SU-DHL-6 (cell line): ENCODE measurements at regions not wholly inside any gene's neighbourhood (a gene's known extent, or its start where the extent isn't known, plus 50 kb on each side); places are given as distances from the start of the nearest gene placed in this dataset.

Source experiments
- EZH2phosphoT487 ChIP-seq: fragments of 200-600 bp; sonication (generic), shearing (Covaris generic); conservative IDR thresholded peaks from 2 replicates; pipeline ENCODE4 v1.6.1; 2018; ENCODE audit warnings: mild to moderate bottlenecking, antibody characterized with exemption, low read length, moderate library complexity, mixed read lengths
- TF ChIP-seq, protein P1 (sequence below): fragments of 200-600 bp; sonication (generic); IDR thresholded peaks from one replicate; pipeline ENCODE4 v1.5.1; 2017; ENCODE audit warnings: antibody characterized with exemption, mild to moderate bottlenecking, low read length, moderate library complexity; ENCODE audit not compliant: insufficient read depth, poor library complexity, severe bottlenecking

DNA sequence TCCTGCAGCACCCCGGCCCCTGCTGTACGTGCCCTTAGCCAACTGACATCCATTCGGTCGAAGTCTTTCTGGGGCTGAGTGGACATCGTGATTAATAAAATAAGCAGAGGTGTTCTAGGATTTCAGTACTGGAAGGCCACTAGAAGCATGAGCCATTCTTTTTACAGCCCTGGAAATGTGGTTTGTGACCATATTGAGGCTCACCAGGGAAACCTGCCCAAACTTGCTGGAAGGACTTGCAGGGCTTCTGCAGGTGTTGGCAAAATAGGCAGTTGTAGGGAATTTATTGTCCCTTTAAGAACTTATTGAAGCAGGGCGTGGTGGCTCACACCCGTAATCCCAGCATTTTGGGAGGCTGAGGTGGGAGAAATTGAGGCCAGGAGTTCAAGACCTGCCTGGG is 80.8 kb downstream of the DOP1B start:
- TF ChIP-seq, protein P1, sequence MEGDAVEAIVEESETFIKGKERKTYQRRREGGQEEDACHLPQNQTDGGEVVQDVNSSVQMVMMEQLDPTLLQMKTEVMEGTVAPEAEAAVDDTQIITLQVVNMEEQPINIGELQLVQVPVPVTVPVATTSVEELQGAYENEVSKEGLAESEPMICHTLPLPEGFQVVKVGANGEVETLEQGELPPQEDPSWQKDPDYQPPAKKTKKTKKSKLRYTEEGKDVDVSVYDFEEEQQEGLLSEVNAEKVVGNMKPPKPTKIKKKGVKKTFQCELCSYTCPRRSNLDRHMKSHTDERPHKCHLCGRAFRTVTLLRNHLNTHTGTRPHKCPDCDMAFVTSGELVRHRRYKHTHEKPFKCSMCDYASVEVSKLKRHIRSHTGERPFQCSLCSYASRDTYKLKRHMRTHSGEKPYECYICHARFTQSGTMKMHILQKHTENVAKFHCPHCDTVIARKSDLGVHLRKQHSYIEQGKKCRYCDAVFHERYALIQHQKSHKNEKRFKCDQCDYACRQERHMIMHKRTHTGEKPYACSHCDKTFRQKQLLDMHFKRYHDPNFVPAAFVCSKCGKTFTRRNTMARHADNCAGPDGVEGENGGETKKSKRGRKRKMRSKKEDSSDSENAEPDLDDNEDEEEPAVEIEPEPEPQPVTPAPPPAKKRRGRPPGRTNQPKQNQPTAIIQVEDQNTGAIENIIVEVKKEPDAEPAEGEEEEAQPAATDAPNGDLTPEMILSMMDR, result no peak
- no peak for TF ChIP-seq EZH2phosphoT487
